GM12872 (cell line): ENCODE measurements at regions not wholly inside any gene's neighbourhood (a gene's known extent, or its start where the extent isn't known, plus 50 kb on each side); places are given as distances from the start of the nearest gene placed in this dataset.

ENCODE experiments used
- TF ChIP-seq, protein P1 (sequence below): IDR thresholded peaks from 3 replicates; pipeline ENCODE4 v1.5.1; 2011; ENCODE audit warnings: low read depth, mild to moderate bottlenecking, low read length, moderate library complexity; ENCODE audit not compliant: insufficient read depth

DNA sequence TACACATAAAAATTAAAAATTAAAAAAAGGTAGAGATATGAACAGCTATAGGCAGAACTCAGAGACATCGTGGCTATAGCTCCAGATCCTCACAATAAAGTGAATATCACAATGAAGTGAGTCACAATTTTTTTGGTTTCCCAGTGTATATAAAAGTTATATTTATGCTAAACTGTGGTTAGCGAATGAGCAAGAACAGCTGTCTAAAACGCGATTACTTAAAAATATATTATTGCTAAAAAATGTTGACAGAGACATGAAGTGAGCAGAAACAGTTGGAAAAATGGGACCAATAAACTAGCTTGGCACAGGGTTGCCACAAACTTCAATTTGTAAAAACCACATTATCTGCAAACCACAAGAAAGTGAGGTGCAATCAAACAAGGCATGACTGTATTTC, 551.7 kb upstream of the NETO1 start:
- TF ChIP-seq, protein P1, sequence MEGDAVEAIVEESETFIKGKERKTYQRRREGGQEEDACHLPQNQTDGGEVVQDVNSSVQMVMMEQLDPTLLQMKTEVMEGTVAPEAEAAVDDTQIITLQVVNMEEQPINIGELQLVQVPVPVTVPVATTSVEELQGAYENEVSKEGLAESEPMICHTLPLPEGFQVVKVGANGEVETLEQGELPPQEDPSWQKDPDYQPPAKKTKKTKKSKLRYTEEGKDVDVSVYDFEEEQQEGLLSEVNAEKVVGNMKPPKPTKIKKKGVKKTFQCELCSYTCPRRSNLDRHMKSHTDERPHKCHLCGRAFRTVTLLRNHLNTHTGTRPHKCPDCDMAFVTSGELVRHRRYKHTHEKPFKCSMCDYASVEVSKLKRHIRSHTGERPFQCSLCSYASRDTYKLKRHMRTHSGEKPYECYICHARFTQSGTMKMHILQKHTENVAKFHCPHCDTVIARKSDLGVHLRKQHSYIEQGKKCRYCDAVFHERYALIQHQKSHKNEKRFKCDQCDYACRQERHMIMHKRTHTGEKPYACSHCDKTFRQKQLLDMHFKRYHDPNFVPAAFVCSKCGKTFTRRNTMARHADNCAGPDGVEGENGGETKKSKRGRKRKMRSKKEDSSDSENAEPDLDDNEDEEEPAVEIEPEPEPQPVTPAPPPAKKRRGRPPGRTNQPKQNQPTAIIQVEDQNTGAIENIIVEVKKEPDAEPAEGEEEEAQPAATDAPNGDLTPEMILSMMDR = no peak

DNA sequence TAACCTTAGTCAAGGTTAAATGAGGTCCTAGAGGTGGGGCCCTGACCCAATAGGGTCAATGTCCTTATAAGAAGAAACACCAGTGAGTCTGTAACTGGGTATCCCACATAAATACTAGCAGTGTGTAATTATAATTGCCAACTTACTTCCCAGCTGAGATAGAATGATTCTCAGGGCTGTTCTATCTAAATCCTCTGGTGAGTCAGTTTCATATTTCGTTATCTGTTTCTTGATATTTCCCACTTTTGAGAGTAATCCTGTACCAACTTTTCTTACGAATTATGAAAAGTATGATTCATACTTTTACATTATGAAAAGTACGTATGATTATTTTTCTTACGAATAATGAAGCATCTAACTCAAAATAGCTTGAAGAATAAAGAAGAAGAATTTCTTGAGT, 546.8 kb upstream of the NETO1 start:
- TF ChIP-seq, protein P1 = no peak

DNA sequence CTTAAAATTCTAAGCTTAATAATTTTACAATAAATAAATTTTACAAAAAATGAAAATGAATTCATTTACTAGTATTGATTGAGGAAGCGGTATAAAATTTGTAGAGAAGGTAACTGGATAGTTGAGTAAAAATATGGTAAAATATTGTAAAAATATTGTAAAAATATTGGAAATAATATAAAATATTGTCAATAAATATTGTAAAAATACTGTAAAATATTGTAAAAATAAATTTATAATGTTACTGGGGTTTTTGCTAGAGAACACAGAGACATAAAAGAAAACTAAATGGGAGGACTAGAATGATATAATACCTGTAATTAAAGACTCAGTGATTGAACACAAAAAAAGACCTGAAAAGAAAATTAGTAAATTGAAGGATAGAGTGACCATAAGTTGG, 546.3 kb upstream of the NETO1 start:
- TF ChIP-seq, protein P1 = no peak

DNA sequence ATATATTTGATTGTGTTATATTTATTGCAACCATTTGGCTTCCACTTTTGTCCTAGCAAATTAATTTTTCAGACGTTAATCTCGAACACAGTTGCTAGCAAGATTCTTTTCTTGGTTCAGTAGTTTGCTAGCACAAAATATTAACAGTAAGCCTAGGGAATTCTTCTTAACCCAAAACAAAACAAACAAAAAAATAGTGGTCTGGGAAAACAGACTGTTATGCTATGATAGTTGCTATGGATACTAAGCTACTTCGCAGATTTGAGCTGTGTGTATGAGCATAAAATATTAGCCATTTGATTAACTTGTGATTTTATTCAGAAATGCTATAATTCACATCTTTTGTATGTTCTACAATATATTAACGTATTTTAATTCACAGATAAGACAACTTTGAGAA, 541.5 kb upstream of the NETO1 start:
- TF ChIP-seq, protein P1 = no peak

DNA sequence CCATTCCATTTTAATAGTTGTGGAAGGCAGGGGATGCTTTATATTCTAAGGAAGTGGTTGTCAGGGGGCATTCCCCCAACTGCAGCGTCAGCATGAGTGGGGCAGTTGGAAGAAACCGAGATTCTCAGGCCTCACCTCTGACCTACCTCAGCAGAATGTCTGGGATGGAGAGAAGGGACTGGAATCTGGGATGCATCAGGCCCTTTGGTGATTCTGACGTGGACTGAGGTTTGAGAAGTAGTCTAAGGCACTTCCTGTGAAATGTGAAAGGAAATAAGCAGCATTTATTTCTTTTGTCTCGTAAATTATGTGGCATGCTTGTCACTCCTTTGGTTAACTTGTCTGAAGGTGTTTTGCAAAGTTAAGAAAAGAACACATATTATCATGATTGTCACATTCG, 540.7 kb upstream of the NETO1 start:
- TF ChIP-seq, protein P1 = no peak

DNA sequence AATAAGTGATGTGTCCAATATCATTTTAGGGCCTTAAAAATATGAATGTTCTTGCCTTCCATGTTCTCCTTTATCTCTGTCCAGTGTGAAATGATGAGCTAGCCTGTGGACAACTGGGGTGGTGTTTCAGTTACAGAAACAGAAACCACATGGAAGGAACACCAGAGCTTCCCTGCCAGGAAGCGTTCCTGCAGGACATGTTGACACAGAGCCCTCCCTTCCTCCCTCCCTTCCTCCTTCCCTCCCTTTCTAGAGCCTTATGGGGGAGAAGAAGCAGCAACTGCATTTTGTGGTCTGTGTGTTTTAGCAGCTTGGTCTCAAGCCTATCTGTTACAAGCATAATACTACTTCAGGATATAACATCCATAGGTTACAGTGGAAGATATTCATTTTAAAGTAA, 539.7 kb upstream of the NETO1 start:
- TF ChIP-seq, protein P1 = no peak

DNA sequence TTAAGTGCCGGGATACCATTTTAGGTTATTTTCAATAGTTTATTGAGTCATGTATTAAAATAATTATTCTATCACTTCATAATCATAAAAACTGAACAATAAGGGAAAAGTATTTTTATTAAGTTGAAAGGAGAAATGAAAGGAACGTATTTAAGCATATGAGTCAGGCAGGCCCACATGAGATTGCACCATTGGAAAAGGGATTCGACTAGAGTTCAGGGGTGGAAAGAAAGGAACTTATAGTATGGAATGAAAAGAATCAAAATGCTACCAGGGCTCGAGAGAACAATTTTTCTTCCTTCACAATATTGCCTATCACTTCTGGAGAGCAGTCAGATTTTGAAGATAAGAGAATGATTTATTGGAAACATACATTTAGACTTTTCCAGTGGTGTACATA, 516.5 kb upstream of the NETO1 start:
- TF ChIP-seq, protein P1 = no peak

DNA sequence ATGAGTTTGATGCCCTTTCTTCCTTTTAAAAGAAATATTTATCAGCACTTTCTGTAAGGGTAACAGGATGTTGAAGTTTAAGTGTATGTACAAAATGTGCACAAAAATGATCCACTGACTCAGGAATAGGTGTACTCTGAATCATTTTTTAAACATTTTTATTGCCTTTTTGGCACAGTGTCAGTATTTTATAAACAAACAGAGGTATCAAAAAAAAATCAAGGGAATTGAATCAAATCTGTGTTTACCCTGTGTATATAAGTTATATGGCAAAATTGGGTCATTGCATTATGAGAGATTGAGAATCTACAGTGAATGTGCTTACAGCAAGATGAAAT, 513.9 kb upstream of the NETO1 start:
- TF ChIP-seq, protein P1 = no peak
